GM12878 (cell line): ENCODE measurements at regions not wholly inside any gene's neighbourhood (a gene's known extent, or its start where the extent isn't known, plus 50 kb on each side); places are given as distances from the start of the nearest gene placed in this dataset.

Source experiments
- ASH2L ChIP-seq: fragments of 300-600, 200-600 bp; sonication (generic); IDR thresholded peaks from 2 replicates; pipeline ENCODE4 v1.6.1; 2017; ENCODE audit warnings: low read depth, mild to moderate bottlenecking, borderline replicate concordance
- CBX5 ChIP-seq: sonication (generic); IDR thresholded peaks from 2 replicates; pipeline ENCODE4 v1.6.1; 2016; ENCODE audit warnings: low read depth, moderate library complexity, mild to moderate bottlenecking, inconsistent platforms
- CHD4 ChIP-seq: fragments of 200-600 bp; sonication (generic); IDR thresholded peaks from 2 replicates; pipeline ENCODE4 v1.6.1; 2016; ENCODE audit warnings: mild to moderate bottlenecking
- CTCF ChIP-seq, 3 experiments: IDR thresholded peaks in 2 of 3; conservative IDR thresholded peaks in 1 of 3; 2 replicates each; pipeline ENCODE4 v1.5.1; 2011; ENCODE audit warnings: low read depth in 3 of 3, low read length in 3 of 3, mild to moderate bottlenecking in 3 of 3, control low read depth in 2 of 3, moderate library complexity in 2 of 3, inconsistent platforms in 1 of 3, mixed read lengths in 1 of 3; ENCODE audit not compliant: control insufficient read depth in 2 of 3, insufficient read depth in 1 of 3; ENCODE audit errors: extremely low read depth in 1 of 3
- EP300 ChIP-seq, 2 experiments: fragments of 150-350 bp in 1 of 2; IDR thresholded peaks; 2 replicates each; pipeline ENCODE4 v1.6.1; 2011 to 2012; ENCODE audit warnings: low read depth in 2 of 2, low read length in 2 of 2, borderline replicate concordance in 1 of 2, improper control_type of control experiment in 1 of 2, inconsistent platforms in 1 of 2; ENCODE audit not compliant: control insufficient read depth in 1 of 2
- HDAC6 ChIP-seq: fragments of 200-600 bp; sonication (generic); IDR thresholded peaks from one replicate; pipeline ENCODE4 v1.8.0; 2017; ENCODE audit warnings: antibody characterized with exemption; ENCODE audit not compliant: unreplicated experiment
- LARP7 ChIP-seq: fragments of 450-650 bp; IDR thresholded peaks from 2 replicates; pipeline ENCODE4 v1.6.1; 2017; ENCODE audit warnings: mild to moderate bottlenecking
- MAX ChIP-seq: IDR thresholded peaks from 2 replicates; pipeline ENCODE4 v1.6.1; 2012; ENCODE audit warnings: low read depth, low read length, improper control_type of control experiment
- MTA3 ChIP-seq: IDR thresholded peaks from 2 replicates; pipeline ENCODE4 v1.6.1; 2012; ENCODE audit warnings: low read length, inconsistent platforms, borderline replicate concordance
- RAD21 ChIP-seq: IDR thresholded peaks from 2 replicates; pipeline ENCODE4 v1.6.1; 2011; ENCODE audit warnings: mild to moderate bottlenecking, low read depth, low read length, moderate library complexity; ENCODE audit not compliant: insufficient read depth
- SUPT20H ChIP-seq: IDR thresholded peaks from 2 replicates; pipeline ENCODE4 v1.6.1; 2011; ENCODE audit warnings: low read depth, mild to moderate bottlenecking, low read length, moderate library complexity, borderline replicate concordance; ENCODE audit not compliant: control insufficient read depth
- TAF1 ChIP-seq: IDR thresholded peaks from 2 replicates; pipeline ENCODE4 v1.6.1; 2011; ENCODE audit warnings: mild to moderate bottlenecking, low read depth, low read length, borderline replicate concordance
- YY1 ChIP-seq: IDR thresholded peaks from 2 replicates; pipeline ENCODE4 v1.6.1; 2011; ENCODE audit warnings: low read depth, mild to moderate bottlenecking, low read length
- ZNF274 ChIP-seq: IDR thresholded peaks from one replicate; pipeline ENCODE4 v1.8.0; 2011; ENCODE audit not compliant: insufficient read length, insufficient read depth

- TF ChIP-seq ZNF274, result no peak
- TF ChIP-seq ASH2L, result no peak
- no peak for TF ChIP-seq MTA3
- no peak for TF ChIP-seq HDAC6
- TF ChIP-seq YY1, result no peak
- TF ChIP-seq RAD21, result no peak
- TF ChIP-seq CBX5, result no peak
- TF ChIP-seq LARP7, result no peak
- no peak for TF ChIP-seq CHD4
- no peak for TF ChIP-seq TAF1
- TF ChIP-seq CTCF (IDR thresholded peaks at IDR 0.05 in 2 of 3, conservative IDR thresholded peaks at IDR 0.05 in 1 of 3; ENCODE audit: control insufficient read depth in 2 of 3, extremely low read depth in 1 of 3, insufficient read depth in 1 of 3, low read depth in 3 of 3, low read length in 3 of 3), result no peak
- TF ChIP-seq MAX, result no peak
- TF ChIP-seq EP300 (IDR thresholded peaks at IDR 0.05; ENCODE audit: borderline replicate concordance in 1 of 2, control insufficient read depth in 1 of 2, low read depth in 2 of 2, low read length in 2 of 2), result no peak
- no peak for TF ChIP-seq SUPT20H
Observed at GRCh38 chr9:74303945-74304344, 193.2 kb upstream of the RORB start.
